Nephron progenitor cell (in vitro differentiated cells): ENCODE measurements at regions not wholly inside any gene's neighbourhood (a gene's known extent, or its start where the extent isn't known, plus 50 kb on each side); places are given as distances from the start of the nearest gene placed in this dataset.

Experiments used
- DNase-seq: peaks from one replicate; pipeline ENCODE4 v3.0.0; 2021
- H3K27ac Mint-ChIP-seq: 2 replicates; pipeline ENCODE4 v1.8.0; 2021; ENCODE audit warnings: mild to moderate bottlenecking, moderate library complexity, mixed read lengths
- H3K27me3 Mint-ChIP-seq: 2 replicates; pipeline ENCODE4 v1.8.0; 2021; ENCODE audit warnings: mild to moderate bottlenecking, low read depth, mixed read lengths; ENCODE audit not compliant: poor library complexity
- H3K36me3 Mint-ChIP-seq: 2 replicates; pipeline ENCODE4 v1.8.0; 2021; ENCODE audit warnings: low read depth, mixed read lengths
- H3K4me1 Mint-ChIP-seq: 2 replicates; pipeline ENCODE4 v1.8.0; 2021; ENCODE audit warnings: mixed read lengths
- H3K4me3 Mint-ChIP-seq: 2 replicates; pipeline ENCODE4 v1.8.0; 2021; ENCODE audit warnings: mild to moderate bottlenecking, moderate library complexity, mixed read lengths
- H3K9me3 Mint-ChIP-seq: 2 replicates; pipeline ENCODE4 v1.8.0; 2021; ENCODE audit warnings: mild to moderate bottlenecking, moderate library complexity, mixed read lengths
- TF ChIP-seq, protein P1 (sequence below): fragments of 200-600 bp; sonication (generic); IDR thresholded peaks from 2 replicates; pipeline ENCODE4 v1.5.0; 2021; ENCODE audit warnings: antibody characterized with exemption

DNA sequence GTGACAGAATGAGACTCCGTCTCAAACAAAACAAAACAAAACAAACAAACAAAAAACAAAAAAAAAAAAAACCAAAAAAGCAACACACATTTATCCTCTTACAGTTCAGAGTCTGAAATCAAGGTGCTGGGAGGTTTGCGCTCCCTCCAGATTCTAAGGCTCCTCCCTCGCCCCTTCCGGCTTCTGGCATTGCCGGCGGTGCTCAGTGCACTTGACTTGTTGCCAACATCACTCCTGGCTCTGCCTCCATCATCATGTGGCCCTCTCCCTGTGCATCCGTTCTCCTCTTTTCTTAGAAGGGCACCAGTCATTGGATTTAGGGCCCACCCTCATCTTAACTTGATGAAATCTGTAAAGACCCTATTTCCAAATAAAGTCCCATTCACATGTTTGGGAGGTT lies 73.8 kb downstream of the RBFOX3 start:
- H3K27me3 Mint-ChIP-seq, result peaks cover 12% of the 10 kb centered on the region
- TF ChIP-seq, protein P1, sequence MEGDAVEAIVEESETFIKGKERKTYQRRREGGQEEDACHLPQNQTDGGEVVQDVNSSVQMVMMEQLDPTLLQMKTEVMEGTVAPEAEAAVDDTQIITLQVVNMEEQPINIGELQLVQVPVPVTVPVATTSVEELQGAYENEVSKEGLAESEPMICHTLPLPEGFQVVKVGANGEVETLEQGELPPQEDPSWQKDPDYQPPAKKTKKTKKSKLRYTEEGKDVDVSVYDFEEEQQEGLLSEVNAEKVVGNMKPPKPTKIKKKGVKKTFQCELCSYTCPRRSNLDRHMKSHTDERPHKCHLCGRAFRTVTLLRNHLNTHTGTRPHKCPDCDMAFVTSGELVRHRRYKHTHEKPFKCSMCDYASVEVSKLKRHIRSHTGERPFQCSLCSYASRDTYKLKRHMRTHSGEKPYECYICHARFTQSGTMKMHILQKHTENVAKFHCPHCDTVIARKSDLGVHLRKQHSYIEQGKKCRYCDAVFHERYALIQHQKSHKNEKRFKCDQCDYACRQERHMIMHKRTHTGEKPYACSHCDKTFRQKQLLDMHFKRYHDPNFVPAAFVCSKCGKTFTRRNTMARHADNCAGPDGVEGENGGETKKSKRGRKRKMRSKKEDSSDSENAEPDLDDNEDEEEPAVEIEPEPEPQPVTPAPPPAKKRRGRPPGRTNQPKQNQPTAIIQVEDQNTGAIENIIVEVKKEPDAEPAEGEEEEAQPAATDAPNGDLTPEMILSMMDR, result no peak
- no peak overlapping the region for H3K4me3 Mint-ChIP-seq
- no peak overlapping the region for H3K27ac Mint-ChIP-seq
- no peaks in the 10 kb centered on the region for H3K9me3 Mint-ChIP-seq
- DNase-seq, result no peak
- H3K36me3 Mint-ChIP-seq, result no peaks in the 10 kb centered on the region
- peaks cover 41% of the 10 kb centered on the region for H3K4me1 Mint-ChIP-seq

DNA sequence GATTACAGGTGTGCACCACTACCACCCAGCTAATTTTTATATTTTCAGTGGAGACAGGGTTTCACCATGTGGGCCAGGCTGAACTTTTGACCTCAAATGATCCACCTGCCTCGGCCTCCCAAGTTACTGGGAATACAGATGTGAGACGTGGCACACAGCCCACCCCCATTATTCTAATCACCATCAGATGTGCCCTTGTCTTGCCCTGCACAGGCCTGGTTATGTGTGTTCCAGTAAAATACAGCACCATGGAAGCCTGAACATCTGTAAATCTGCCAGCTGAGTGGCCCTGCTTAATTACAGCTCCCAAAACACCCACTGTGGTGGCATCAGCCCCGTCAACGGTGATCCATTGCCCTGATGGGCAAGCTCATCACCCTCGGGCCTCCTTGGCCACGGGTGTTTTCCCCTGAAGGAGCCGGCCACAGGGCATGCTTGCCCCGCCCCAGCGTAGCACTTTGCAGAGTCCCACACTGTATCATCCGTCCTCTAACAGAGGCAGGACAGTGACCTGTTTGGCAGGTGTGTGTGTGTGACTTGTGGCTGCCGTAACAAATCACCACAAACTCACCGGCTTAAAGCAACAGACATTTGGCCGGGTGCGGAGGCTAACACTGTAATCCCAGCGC lies 74.5 kb downstream of the RBFOX3 start:
- TF ChIP-seq, protein P1, result no peak
- no peak for DNase-seq
- H3K36me3 Mint-ChIP-seq, result no peaks in the 10 kb centered on the region
- peaks cover 12% of the 10 kb centered on the region for H3K27me3 Mint-ChIP-seq
- H3K4me1 Mint-ChIP-seq, result peaks cover 42% of the 10 kb centered on the region
- no peaks in the 10 kb centered on the region for H3K9me3 Mint-ChIP-seq
- H3K27ac Mint-ChIP-seq, result no peak overlapping the region
- H3K4me3 Mint-ChIP-seq, result no peak overlapping the region

- TF ChIP-seq, protein P1, result no peak
- Mint-ChIP-seq H3K9me3 (no peaks in the 10 kb centered on the region), H3K36me3 (no peaks in the 10 kb centered on the region), H3K27ac (no peak overlapping the region), H3K4me3 (no peak overlapping the region), H3K4me1 (peaks cover 38% of the 10 kb centered on the region), H3K27me3 (peaks cover 12% of the 10 kb centered on the region)
- no peak for DNase-seq
Observed at GRCh38 chr17:79535728-79536025, 75.2 kb downstream of the RBFOX3 start.

- no peak overlapping the region for H3K27ac Mint-ChIP-seq
- H3K36me3 Mint-ChIP-seq, result no peaks in the 10 kb centered on the region
- H3K4me1 Mint-ChIP-seq, result peaks cover 38% of the 10 kb centered on the region
- no peak for DNase-seq
- no peak overlapping the region for H3K4me3 Mint-ChIP-seq
- H3K9me3 Mint-ChIP-seq, result no peaks in the 10 kb centered on the region
- TF ChIP-seq, protein P1, result no peak
- H3K27me3 Mint-ChIP-seq, result peaks cover 12% of the 10 kb centered on the region
Observed at GRCh38 chr17:79534851-79535727, 75.8 kb downstream of the RBFOX3 start.

DNA sequence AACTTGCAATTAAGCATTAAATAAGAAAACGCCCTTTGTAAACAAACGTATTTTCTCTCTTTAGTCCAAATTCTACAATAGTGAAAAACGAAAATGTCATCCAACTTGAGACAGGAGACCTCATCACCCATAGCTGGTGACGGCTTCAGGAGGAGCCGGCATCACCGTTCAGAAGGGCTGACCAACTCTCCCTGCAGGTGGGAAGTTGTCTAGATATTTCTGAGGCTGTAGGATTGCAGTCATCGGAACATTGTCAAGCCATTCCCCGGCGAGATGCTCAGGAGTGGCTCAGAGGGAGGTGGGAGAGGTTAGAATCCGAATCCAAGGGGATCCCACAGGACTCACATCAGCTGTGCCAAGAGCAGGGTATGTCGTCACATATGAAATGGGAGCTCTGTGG lies 76.7 kb downstream of the RBFOX3 start:
- H3K4me1 Mint-ChIP-seq, result peaks cover 45% of the 10 kb centered on the region
- H3K27me3 Mint-ChIP-seq, result peaks cover 12% of the 10 kb centered on the region
- H3K9me3 Mint-ChIP-seq, result no peaks in the 10 kb centered on the region
- DNase-seq, result no peak
- H3K36me3 Mint-ChIP-seq, result no peaks in the 10 kb centered on the region
- TF ChIP-seq, protein P1, result no peak
- no peak overlapping the region for H3K4me3 Mint-ChIP-seq
- no peak overlapping the region for H3K27ac Mint-ChIP-seq

- Mint-ChIP-seq H3K9me3 (no peaks in the 10 kb centered on the region), H3K4me1 (peaks cover 54% of the 10 kb centered on the region), H3K36me3 (no peaks in the 10 kb centered on the region), H3K27ac (no peak overlapping the region), H3K4me3 (no peak overlapping the region), H3K27me3 (peaks cover 12% of the 10 kb centered on the region)
- TF ChIP-seq, protein P1, result no peak
- no peak for DNase-seq
Observed at GRCh38 chr17:79533116-79533515, 77.7 kb downstream of the RBFOX3 start.
